ENCODE measurements at regions not wholly inside any gene's neighbourhood (a gene's known extent, or its start where the extent isn't known, plus 50 kb on each side); places are given as distances from the start of the nearest gene placed in this dataset.

- TF ChIP-seq EZH2 (IDR thresholded peaks at IDR 0.05; ENCODE audit: low read depth, unreplicated experiment) (no peak), CTCF (conservative IDR thresholded peaks at IDR 0.05; ENCODE audit: low read depth in 2 of 2) (no peak), POLR2AphosphoS5 (IDR thresholded peaks at IDR 0.05; ENCODE audit: low read depth) (no peak), CREB1 (CRISPR knock-in tag; IDR thresholded peaks at IDR 0.05; ENCODE audit: low read depth) (no peak), ZNF114 (CRISPR knock-in tag; IDR thresholded peaks at IDR 0.05) (no peak)
Measured at GRCh38 chr13:104483631-104484030, 1417.4 kb upstream of the SLC10A2 start.

Data from GM23338 (cell line).